ENCODE measurements at regions not wholly inside any gene's neighbourhood (a gene's known extent, or its start where the extent isn't known, plus 50 kb on each side); places are given as distances from the start of the nearest gene placed in this dataset.
"Not testable (repeated sequence)": the region's sequence is repeated elsewhere in the genome, so short reads cannot be mapped to it uniquely, and the experiment has no call there.

DNA sequence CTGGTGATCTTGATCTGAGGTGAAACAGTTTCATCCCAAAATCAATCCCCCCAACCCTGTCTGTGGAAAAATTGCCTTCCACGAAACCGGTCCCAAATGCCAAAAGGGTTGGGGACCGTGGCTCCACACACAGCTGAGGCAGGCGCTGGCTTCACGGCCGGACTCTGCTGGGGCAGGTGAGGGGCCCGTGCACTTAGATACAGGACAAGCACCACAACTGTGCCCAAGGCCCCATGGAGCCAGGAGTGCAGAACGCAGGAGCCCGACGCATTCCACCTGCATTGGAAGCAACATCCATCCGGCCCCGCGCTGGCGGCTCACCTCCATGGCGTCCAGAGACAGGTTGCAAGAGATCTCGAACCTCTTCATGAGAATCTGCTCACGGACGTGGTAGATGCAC is 5384.4 kb upstream of the TPTE start:
- not testable (repeated sequence) for TF ChIP-seq POLR2A (IDR thresholded peaks at IDR 0.05)
- TF ChIP-seq, protein P1, sequence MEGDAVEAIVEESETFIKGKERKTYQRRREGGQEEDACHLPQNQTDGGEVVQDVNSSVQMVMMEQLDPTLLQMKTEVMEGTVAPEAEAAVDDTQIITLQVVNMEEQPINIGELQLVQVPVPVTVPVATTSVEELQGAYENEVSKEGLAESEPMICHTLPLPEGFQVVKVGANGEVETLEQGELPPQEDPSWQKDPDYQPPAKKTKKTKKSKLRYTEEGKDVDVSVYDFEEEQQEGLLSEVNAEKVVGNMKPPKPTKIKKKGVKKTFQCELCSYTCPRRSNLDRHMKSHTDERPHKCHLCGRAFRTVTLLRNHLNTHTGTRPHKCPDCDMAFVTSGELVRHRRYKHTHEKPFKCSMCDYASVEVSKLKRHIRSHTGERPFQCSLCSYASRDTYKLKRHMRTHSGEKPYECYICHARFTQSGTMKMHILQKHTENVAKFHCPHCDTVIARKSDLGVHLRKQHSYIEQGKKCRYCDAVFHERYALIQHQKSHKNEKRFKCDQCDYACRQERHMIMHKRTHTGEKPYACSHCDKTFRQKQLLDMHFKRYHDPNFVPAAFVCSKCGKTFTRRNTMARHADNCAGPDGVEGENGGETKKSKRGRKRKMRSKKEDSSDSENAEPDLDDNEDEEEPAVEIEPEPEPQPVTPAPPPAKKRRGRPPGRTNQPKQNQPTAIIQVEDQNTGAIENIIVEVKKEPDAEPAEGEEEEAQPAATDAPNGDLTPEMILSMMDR (IDR thresholded peaks at IDR 0.05 in 8 of 11, conservative IDR thresholded peaks at IDR 0.05 in 3 of 11), result not testable (repeated sequence)

Data from spleen (tissue), 7 donors.